IPS-NIHi11 (cell line): ENCODE measurements at regions not wholly inside any gene's neighbourhood (a gene's known extent, or its start where the extent isn't known, plus 50 kb on each side); places are given as distances from the start of the nearest gene placed in this dataset.

Experiments used
- DNase-seq: peaks from one replicate; pipeline ENCODE4 v3.0.0; 2012; ENCODE audit warnings: mixed read lengths, low spot score

DNA sequence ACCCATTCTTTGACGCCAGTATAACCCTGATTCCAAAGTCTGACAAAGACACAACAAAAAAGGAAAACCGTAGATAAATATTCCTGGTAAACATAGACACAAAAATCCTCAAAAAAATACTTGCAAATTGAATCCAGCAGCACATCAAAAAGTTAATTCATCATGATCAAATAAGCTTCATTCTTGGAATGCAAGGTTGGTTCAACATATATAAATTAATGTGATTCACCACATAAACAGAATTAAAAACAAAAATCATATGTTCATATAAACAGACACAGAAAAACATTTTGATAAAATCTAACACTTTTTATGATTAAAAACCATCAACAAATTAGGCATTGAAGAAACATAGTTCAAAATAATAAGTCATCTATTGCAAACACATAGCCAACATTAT, 324.2 kb upstream of the TRPC7 start:
- DNase-seq = no peak

DNA sequence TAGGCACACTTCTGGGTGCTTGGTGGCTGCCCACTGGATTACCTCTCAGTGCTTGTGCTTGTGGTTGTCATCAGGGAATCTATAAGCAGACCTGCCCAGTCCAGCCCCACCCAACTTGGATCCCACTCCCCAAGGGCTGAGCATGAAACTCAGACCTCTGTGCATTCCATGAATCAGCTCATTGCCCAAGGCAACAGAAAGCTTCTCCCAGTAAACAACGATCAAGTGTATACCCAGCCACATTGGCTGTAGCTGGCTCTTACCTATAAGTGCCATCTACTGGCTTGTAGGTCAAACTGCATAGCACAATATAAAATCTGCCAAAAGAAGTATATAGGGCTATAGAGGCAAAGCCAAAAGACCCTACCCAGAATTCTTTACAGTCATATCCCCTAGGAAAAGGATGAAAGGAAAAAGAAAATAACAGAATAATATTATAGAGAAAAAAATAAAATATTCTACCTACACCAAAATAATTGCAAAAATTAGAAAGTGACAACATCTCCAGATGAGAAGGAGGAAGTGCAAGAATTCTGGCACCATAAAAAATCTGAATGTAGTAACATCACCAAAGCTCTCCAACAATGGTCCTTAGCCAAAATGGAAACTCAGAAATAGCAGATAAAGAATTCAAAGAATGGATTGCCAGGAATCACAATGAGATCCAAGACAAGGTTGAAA, 321.0 kb upstream of the TRPC7 start:
- DNase-seq = peak; percentile 27

- DNase-seq = no peak
These were observed 317.6 kb upstream of the TRPC7 start for GRCh38 chr5:136682986-136683385.

- DNase-seq = no peak
These were observed 313.9 kb upstream of the TRPC7 start for GRCh38 chr5:136679233-136679632.

DNA sequence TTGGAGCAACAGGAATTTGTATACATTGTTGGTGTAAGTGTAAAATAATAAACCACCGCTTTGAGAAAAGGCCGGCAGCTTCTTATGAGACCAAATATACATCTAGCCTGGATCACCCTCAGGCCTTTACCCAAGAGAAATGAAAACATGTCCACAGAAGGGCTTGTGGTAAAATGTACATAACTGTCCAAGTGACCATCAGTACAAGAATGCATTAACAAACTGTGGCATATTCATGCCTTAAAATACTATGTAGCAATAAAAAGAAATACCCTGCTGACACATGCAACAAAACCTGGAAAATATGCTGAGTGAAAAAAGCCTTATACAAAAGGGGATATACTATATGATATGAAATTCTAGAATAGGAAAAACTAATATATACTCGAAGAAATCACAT, 311.9 kb upstream of the TRPC7 start:
- no peak for DNase-seq

- no peak for DNase-seq
These were observed 311.3 kb upstream of the TRPC7 start for GRCh38 chr5:136676685-136677084.

GRCh38 chr5:136675769-136676168, 310.4 kb upstream of the TRPC7 start:
- no peak for DNase-seq

GRCh38 chr5:136674178-136674577, 308.8 kb upstream of the TRPC7 start:
- no peak for DNase-seq

DNA sequence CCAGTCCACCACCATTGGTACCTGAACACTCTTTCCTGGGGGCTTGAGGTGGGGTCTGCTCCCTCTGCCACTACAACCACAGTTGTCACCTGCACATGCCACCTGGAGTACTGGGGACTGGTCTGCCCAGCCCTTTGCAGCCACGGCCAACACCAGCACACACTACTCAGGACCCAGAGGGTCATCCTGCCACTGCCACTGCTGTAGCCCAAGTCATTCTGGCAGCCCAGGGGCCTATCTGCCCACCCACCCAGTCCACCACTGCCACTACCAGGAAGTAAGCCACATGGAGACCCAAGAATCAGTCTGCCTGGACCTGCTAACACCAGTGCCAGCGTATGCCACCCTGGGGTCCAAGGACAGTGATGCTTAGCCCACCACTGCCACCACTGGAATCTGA, 302.4 kb upstream of the TRPC7 start:
- no peak for DNase-seq

GRCh38 chr5:136666970-136667620, 301.8 kb upstream of the TRPC7 start:
- peak; percentile 13 for DNase-seq

GRCh38 chr5:136665331-136665730, 300.0 kb upstream of the TRPC7 start:
- DNase-seq = no peak

- no peak for DNase-seq
These were observed 295.7 kb upstream of the TRPC7 start for GRCh38 chr5:136661026-136661425.

GRCh38 chr5:136656811-136657210, 291.5 kb upstream of the TRPC7 start:
- DNase-seq = no peak

- DNase-seq = no peak
These were observed 290.1 kb upstream of the TRPC7 start for GRCh38 chr5:136655468-136655867.

- no peak for DNase-seq
These were observed 281.6 kb upstream of the TRPC7 start for GRCh38 chr5:136646915-136647314.

GRCh38 chr5:136642976-136643375, 277.6 kb upstream of the TRPC7 start:
- no peak for DNase-seq

- no peak for DNase-seq
These were observed 274.3 kb upstream of the TRPC7 start for GRCh38 chr5:136639616-136640015.

DNA sequence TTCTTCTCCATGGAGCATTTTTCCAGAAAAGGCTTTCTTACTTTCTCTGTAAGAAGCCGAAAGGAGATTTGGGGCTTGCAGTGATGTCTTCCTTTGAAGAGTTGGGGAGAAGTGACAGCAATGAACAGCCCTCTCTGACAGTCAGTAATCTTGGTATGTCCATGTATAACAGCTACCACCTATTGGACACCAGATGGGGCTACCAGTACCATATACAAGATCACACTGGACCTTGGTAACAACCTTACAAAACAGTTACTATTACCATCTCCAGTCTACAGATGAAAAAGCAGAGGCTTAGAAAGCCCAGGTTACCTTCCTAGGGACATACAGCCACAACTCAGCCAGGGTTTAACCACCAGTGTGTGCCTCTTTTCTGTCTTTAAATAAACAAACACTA, 272.7 kb upstream of the TRPC7 start:
- no peak for DNase-seq

GRCh38 chr5:136636001-136636400, 270.7 kb upstream of the TRPC7 start:
- DNase-seq = no peak

DNA sequence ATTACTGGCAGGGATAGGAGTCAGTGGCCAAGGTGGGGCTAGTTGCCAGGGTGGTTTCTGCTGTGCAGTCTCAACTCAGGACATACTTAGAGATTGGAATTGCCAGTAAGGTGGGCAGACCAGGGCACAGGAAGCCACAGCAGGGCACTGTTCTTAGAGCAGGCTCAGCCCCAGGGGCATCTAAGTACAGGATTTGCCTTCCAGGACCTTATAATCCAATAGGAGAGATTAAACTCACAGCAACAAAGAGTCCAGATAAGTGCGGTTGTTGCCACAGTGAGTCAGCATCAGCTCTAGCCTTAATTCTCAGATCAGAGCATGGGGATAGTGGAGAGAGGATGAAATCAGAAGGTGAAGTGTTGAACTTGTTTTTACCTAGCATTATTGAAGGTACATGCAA, 265.8 kb upstream of the TRPC7 start:
- DNase-seq = no peak

DNA sequence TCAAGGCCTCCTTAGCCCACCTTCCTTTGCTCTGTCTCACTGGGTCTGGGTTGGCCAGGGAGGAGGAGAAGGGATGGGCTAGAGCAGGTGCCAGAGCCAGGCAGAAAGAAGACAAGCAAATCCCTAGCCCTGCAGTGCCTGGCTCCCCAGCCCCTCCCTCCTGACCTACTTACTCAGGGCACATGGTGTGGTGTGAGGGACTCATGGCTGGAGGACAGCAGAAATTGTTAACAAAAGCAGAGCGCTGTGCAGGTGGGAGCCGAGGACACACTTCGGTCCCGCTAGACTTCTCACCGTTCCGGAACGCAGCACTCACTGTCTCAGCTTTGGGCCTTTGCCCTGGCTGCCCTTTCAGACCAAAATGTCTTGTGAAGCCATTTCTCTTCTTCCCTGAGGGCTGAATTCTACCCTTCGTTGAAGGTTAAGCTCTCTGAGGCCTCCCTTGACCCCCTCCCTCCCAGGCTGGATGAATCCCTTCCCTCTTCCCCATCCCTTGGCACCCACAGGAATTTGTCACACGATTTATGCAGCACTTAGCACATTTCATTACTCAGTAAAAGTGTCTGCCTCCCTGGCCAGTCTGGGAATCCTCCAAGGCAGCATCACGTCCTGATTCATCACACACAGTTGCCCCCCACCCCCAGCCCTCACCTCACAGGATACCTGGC, 263.9 kb upstream of the TRPC7 start:
- DNase-seq = no peak

GRCh38 chr5:136626531-136626930, 261.2 kb upstream of the TRPC7 start:
- DNase-seq = no peak

DNA sequence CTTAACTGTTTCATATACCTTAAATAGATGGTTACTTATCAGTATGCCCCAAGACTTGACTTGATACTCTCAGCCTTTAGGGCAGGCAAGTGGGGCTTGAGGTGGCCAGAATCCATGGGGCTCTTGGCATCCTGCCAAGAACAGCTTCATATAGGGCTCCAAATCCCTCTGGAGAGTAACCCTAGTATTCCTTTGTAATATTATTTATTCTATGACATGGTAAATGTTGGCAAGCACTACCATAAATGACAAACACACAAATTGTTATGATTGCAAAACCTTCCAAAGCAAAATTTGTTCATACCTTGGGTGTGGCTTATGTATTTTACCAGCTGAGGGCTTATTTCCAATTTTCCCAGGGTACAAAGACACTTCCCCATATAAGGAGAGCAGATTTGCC, 257.4 kb upstream of the TRPC7 start:
- DNase-seq = no peak

DNA sequence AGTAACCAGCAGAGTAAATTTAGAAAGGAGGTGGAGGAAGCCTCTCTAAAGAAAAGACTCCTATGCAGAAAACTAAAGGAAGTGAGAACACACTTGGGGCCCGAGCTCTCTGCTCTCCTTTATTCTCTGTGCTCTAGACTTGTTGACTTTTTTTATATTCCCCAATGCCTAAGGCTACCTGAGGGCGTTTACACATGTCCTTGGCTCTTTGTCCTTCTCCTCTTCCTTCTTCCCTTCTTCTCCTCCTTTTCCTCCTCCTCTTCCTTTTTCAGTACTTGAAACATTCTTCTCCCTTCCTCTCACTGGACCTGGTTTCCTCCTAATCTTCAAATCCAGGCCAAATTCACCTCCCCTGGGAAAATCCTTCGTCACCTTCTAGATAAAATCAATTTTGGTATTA, 256.4 kb upstream of the TRPC7 start:
- DNase-seq = no peak
